H1 (cell line): ENCODE measurements at regions not wholly inside any gene's neighbourhood (a gene's known extent, or its start where the extent isn't known, plus 50 kb on each side); places are given as distances from the start of the nearest gene placed in this dataset.

Experiments
- CTBP2 ChIP-seq: IDR thresholded peaks from 2 replicates; pipeline ENCODE4 v1.7.0; 2011; ENCODE audit warnings: borderline replicate concordance, mild to moderate bottlenecking, moderate library complexity, mixed read lengths, low read length; ENCODE audit not compliant: insufficient read depth, insufficient read length
- FOSL1 ChIP-seq: IDR thresholded peaks from 2 replicates; pipeline ENCODE4 v1.6.1; 2011; ENCODE audit warnings: mild to moderate bottlenecking, low read depth, low read length, moderate library complexity; ENCODE audit not compliant: insufficient read depth
- HDAC2 ChIP-seq, 2 experiments: fragments of 300-600 bp in 1 of 2; sonication (generic) in 1 of 2; IDR thresholded peaks; 2 replicates each; pipeline ENCODE4 v1.6.1; 2011 to 2012; ENCODE audit warnings: low read depth in 2 of 2, low read length in 2 of 2, mild to moderate bottlenecking in 2 of 2, moderate library complexity in 2 of 2, borderline replicate concordance in 1 of 2, inconsistent platforms in 1 of 2
- KDM4A ChIP-seq: IDR thresholded peaks from one replicate; pipeline ENCODE4 v1.7.1; 2012; ENCODE audit warnings: low read depth, mild to moderate bottlenecking, moderate library complexity, low read length, inconsistent platforms; ENCODE audit not compliant: severe bottlenecking
- MAFK ChIP-seq: IDR thresholded peaks from 2 replicates; pipeline ENCODE4 v1.6.1; 2012; ENCODE audit warnings: low read depth, mild to moderate bottlenecking, improper control_type of control experiment, low read length
- RFX5 ChIP-seq: IDR thresholded peaks from 2 replicates; pipeline ENCODE4 v1.6.1; 2011; ENCODE audit warnings: low read depth, low read length, improper control_type of control experiment, borderline replicate concordance
- USF2 ChIP-seq: IDR thresholded peaks from 2 replicates; pipeline ENCODE4 v1.6.1; 2011; ENCODE audit warnings: low read length, improper control_type of control experiment

GRCh38 chr2:226431288-226431948 lies 368.2 kb downstream of the IRS1 start (continued):
- TF ChIP-seq RFX5 (no peak), USF2 (no peak), MAFK (no peak), CTBP2 (no peak), FOSL1 (no peak), KDM4A (no peak), HDAC2 (IDR thresholded peaks at IDR 0.05; ENCODE audit: borderline replicate concordance in 1 of 2, low read depth in 2 of 2, low read length in 2 of 2) (no peak)
